Mesendoderm (in vitro differentiated cells): ENCODE measurements at regions not wholly inside any gene's neighbourhood (a gene's known extent, or its start where the extent isn't known, plus 50 kb on each side); places are given as distances from the start of the nearest gene placed in this dataset.

Experiments
- DNase-seq: peaks from one replicate; pipeline ENCODE4 v3.0.0; 2013
- H2AK5ac ChIP-seq: 2 replicates; pipeline ENCODE4 v1.6.1; 2013; ENCODE audit warnings: low read length, inconsistent platforms
- H2BK120ac ChIP-seq: 2 replicates; pipeline ENCODE4 v1.6.1; 2013; ENCODE audit warnings: low read depth, mild to moderate bottlenecking, low read length, moderate library complexity, mixed read lengths
- H2BK15ac ChIP-seq: replicated peaks from 2 replicates; pipeline ENCODE4 v1.6.1; 2013; ENCODE audit warnings: low read depth, mild to moderate bottlenecking, moderate library complexity
- H2BK5ac ChIP-seq: 2 replicates; pipeline ENCODE4 v1.6.1; 2013; ENCODE audit warnings: low read length, inconsistent platforms
- H3K18ac ChIP-seq: 2 replicates; pipeline ENCODE4 v1.6.1; 2013; ENCODE audit warnings: mild to moderate bottlenecking, low read length, mixed read lengths
- H3K23ac ChIP-seq: one replicate; pipeline ENCODE4 v1.6.1; 2013; ENCODE audit warnings: low read length
- H3K27ac ChIP-seq: 2 replicates; pipeline ENCODE4 v1.5.1; 2013; ENCODE audit warnings: low read depth, mild to moderate bottlenecking, inconsistent platforms, low read length, moderate library complexity
- H3K27me3 ChIP-seq: 2 replicates; pipeline ENCODE4 v1.6.1; 2013; ENCODE audit warnings: low read length, control low read depth, mild to moderate bottlenecking, inconsistent platforms; ENCODE audit not compliant: insufficient read depth, poor library complexity
- H3K36me3 ChIP-seq: 2 replicates; pipeline ENCODE4 v1.6.1; 2013; ENCODE audit warnings: low read length, inconsistent platforms; ENCODE audit not compliant: control insufficient read depth, insufficient read depth
- H3K4ac ChIP-seq: one replicate; pipeline ENCODE4 v1.6.1; 2013; ENCODE audit warnings: low read depth, mild to moderate bottlenecking, low read length, moderate library complexity
- H3K4me1 ChIP-seq: 2 replicates; pipeline ENCODE4 v1.6.1; 2013; ENCODE audit warnings: low read depth, low read length, inconsistent platforms; ENCODE audit not compliant: control insufficient read depth
- H3K4me2 ChIP-seq: 2 replicates; pipeline ENCODE4 v1.6.1; 2013; ENCODE audit warnings: low read length
- H3K4me3 ChIP-seq: 2 replicates; pipeline ENCODE4 v1.5.1; 2013; ENCODE audit warnings: mild to moderate bottlenecking, low read length
- H3K56ac ChIP-seq: one replicate; pipeline ENCODE4 v1.6.1; 2013; ENCODE audit warnings: low read length
- H3K79me1 ChIP-seq: 2 replicates; pipeline ENCODE4 v1.6.1; 2013; ENCODE audit warnings: low read length, inconsistent platforms
- H3K79me2 ChIP-seq: 2 replicates; pipeline ENCODE4 v1.6.1; 2013; ENCODE audit warnings: mild to moderate bottlenecking, low read length; ENCODE audit not compliant: control insufficient read depth, insufficient read depth
- H3K9ac ChIP-seq: 2 replicates; pipeline ENCODE4 v1.6.1; 2013; ENCODE audit warnings: low read length, inconsistent platforms
- H4K5ac ChIP-seq: one replicate; pipeline ENCODE4 v1.6.1; 2013; ENCODE audit warnings: low read length
- H4K8ac ChIP-seq: one replicate; pipeline ENCODE4 v1.6.1; 2013; ENCODE audit warnings: low read depth, mild to moderate bottlenecking, control low read depth, low read length, moderate library complexity
- WGBS: extraction: QIAGEN DNeasy Blood & Tissue Kit; methylation state at CpG from one replicate; pipeline ENCODE4 v1.1.7; 2013; ENCODE audit warnings: low lambda C conversion rate, missing lambda C conversion rate; ENCODE audit not compliant: insufficient coverage; ENCODE audit errors: extremely low coverage; 5-methylcytosine and 5-hydroxymethylcytosine counted together

DNA sequence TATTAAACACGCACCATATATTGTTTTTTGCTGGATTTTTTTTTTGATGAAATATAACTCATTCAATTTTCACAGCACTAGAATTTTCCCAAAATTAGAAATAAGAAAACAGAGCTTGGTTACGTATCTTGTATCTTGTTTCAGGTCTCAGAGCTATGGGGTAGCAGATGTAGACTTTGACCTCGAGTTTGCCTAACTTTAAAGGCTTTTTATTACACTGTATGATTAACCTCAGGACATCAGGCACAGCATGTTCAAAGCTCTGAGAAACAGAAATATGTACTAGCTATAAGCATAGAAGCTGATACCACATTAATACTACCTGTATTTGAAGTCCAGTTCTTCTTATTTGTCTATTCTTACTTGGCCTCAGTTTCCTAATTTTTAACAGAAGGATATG, 171.9 kb upstream of the KITLG start:
- no peak overlapping the region for H3K4ac ChIP-seq
- no peak overlapping the region for H4K8ac ChIP-seq
- no peak for DNase-seq
- no peak overlapping the region for H3K18ac ChIP-seq
- H3K4me2 ChIP-seq, result no peak overlapping the region
- no peak overlapping the region for H3K23ac ChIP-seq
- no peak overlapping the region for H2BK120ac ChIP-seq
- no peak overlapping the region for H4K5ac ChIP-seq
- no peak overlapping the region for H2BK15ac ChIP-seq
- no peaks in the 10 kb centered on the region for H3K36me3 ChIP-seq
- no peaks in the 10 kb centered on the region for H3K79me2 ChIP-seq
- H3K4me3 ChIP-seq, result no peak overlapping the region
- no peaks in the 10 kb centered on the region for H3K79me1 ChIP-seq
- H3K56ac ChIP-seq, result no peak overlapping the region
- H2BK5ac ChIP-seq, result no peak overlapping the region
- H3K4me1 ChIP-seq, result no peaks in the 10 kb centered on the region
- H3K27me3 ChIP-seq, result no peaks in the 10 kb centered on the region
- H3K27ac ChIP-seq, result no peak overlapping the region
- H3K9ac ChIP-seq, result no peak overlapping the region
- H2AK5ac ChIP-seq, result no peak overlapping the region
- no CpG with 5 or more reads among the region's 3 CpGs for WGBS

DNA sequence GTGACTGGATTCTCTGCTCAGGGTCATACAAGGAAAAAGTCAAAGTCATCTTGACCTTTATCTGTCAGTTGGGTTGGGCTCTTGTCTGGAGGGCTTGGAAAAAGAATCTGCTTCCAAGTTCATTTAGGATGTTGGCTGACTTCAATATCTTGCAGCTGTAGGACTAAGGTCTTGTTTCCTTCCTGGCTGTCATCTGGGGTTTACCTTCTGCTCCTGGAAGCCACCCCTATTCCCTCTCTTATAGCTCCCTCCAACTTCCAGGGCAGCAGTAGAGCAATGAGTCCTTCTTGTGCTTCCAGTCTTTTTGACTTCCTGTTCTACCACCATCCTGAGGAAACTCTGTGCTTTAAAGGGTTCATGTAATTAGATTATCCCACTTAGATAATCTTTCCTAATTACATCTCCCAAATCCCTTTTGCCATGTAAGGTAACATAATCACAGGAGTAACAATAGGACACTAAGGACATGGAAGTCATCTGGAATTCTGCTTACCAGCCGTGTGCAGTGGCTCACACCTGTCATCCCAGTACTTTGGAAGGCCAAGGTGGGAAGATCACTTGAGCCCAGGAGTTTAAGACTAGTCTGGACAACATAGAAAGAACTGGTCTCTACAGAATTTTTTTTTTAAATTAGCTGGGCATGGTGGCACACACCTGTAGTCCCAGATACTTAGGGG, 170.7 kb upstream of the KITLG start:
- no peaks in the 10 kb centered on the region for H3K27me3 ChIP-seq
- H3K4me3 ChIP-seq, result no peak overlapping the region
- no peak overlapping the region for H3K18ac ChIP-seq
- no peak overlapping the region for H3K23ac ChIP-seq
- H3K56ac ChIP-seq, result no peak overlapping the region
- no peak overlapping the region for H3K27ac ChIP-seq
- H3K4me1 ChIP-seq, result no peaks in the 10 kb centered on the region
- no peaks in the 10 kb centered on the region for H3K36me3 ChIP-seq
- no peak overlapping the region for H2BK5ac ChIP-seq
- WGBS, result no CpG with 5 or more reads among the region's 1 CpG
- no peak overlapping the region for H4K5ac ChIP-seq
- no peak overlapping the region for H2AK5ac ChIP-seq
- H3K4me2 ChIP-seq, result no peak overlapping the region
- DNase-seq, result peak; percentile 3
- no peak overlapping the region for H2BK120ac ChIP-seq
- H2BK15ac ChIP-seq, result no peak overlapping the region
- H4K8ac ChIP-seq, result no peak overlapping the region
- H3K79me1 ChIP-seq, result no peaks in the 10 kb centered on the region
- no peak overlapping the region for H3K9ac ChIP-seq
- no peak overlapping the region for H3K4ac ChIP-seq
- no peaks in the 10 kb centered on the region for H3K79me2 ChIP-seq

- no peak overlapping the region for H4K5ac ChIP-seq
- no peak overlapping the region for H3K9ac ChIP-seq
- H2AK5ac ChIP-seq, result no peak overlapping the region
- H3K56ac ChIP-seq, result no peak overlapping the region
- H3K18ac ChIP-seq, result no peak overlapping the region
- no peak overlapping the region for H3K4ac ChIP-seq
- no peaks in the 10 kb centered on the region for H3K4me1 ChIP-seq
- no peak overlapping the region for H3K27ac ChIP-seq
- H3K79me1 ChIP-seq, result no peaks in the 10 kb centered on the region
- H3K4me3 ChIP-seq, result no peak overlapping the region
- H3K36me3 ChIP-seq, result no peaks in the 10 kb centered on the region
- no peak overlapping the region for H2BK15ac ChIP-seq
- DNase-seq, result no peak
- no peaks in the 10 kb centered on the region for H3K79me2 ChIP-seq
- no peak overlapping the region for H2BK120ac ChIP-seq
- H3K23ac ChIP-seq, result no peak overlapping the region
- H3K27me3 ChIP-seq, result no peaks in the 10 kb centered on the region
- H2BK5ac ChIP-seq, result no peak overlapping the region
- H4K8ac ChIP-seq, result no peak overlapping the region
- no peak overlapping the region for H3K4me2 ChIP-seq
Observed at GRCh38 chr12:88746386-88746785, 166.1 kb upstream of the KITLG start.

DNA sequence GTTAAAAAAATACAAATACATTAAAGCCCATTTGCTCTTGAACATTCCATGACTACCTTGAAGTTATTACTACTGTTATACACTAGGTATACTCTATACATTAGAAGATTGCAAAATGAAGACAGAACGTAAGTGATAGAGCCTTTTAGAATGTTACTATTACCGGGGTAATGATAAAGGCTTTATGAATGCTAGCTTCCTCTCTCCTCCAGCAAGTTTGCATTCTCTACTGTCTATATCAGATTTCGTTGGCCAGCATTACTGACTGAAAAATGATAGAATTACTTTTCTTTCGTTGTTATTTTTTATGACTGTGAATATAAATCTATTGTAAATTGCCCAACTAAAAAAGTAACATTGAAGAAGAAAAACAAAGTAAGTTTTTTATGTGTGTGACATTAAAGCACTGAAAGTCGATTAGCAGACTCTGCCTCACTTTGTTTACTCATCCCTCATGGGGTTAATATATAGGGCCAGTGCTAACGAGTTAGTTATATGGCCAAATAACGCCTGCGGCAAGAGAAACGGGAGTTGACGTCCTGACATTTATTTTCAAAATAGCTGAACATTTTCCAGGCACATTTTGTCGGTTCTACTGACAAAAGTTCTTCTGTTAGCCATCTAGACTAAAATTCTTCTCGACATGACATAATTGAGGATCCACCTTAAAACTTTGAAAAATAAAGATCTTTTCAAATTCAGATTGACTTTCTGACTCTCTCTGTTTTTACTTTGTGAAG, 163.8 kb upstream of the KITLG start:
- Histone ChIP-seq H3K27me3 (no peaks in the 10 kb centered on the region), H3K36me3 (no peaks in the 10 kb centered on the region), H4K8ac (no peak overlapping the region), H3K4me2 (no peak overlapping the region), H3K4ac (no peak overlapping the region), H3K18ac (no peak overlapping the region), H3K4me1 (no peaks in the 10 kb centered on the region), H2AK5ac (no peak overlapping the region), H3K27ac (no peak overlapping the region), H2BK5ac (no peak overlapping the region), H3K79me1 (no peaks in the 10 kb centered on the region), H2BK120ac (no peak overlapping the region), H3K4me3 (no peak overlapping the region), H4K5ac (no peak overlapping the region), H3K56ac (no peak overlapping the region), H2BK15ac (no peak overlapping the region), H3K23ac (no peak overlapping the region), H3K9ac (no peak overlapping the region), H3K79me2 (no peaks in the 10 kb centered on the region)
- DNase-seq, result no peak
- WGBS, result no CpG with 5 or more reads among the region's 12 CpGs

DNA sequence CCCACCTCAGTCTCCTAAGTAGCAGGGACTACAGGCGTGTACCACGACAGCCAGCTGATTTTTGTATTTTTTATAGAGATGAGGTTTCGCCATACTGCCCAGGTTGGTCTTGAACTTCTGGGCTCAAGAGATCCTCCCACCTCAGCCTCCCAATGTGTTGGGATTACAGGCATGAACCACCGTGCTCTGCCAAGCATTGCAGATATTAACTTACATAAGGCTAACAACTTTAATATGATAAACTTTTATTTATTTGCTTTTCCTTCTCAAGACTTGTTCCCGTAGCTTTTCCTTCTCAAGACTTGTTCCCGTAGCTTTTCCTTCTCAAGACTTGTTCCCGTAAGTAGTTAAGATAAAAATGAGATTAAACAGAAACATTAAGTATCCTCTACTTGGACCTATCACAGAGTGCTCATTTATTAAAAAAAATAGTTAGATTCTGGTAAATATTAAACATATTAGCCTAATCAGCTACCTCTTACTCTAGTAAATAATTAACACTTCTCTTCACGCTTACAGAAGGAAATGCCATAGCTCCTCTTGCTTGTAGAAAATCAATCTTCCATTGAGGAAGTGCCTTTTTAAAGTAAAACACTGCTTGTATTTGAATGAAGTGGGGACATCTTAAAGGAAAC, 157.7 kb upstream of the KITLG start:
- no peak overlapping the region for H3K27ac ChIP-seq
- no peaks in the 10 kb centered on the region for H3K36me3 ChIP-seq
- no peak overlapping the region for H3K4me2 ChIP-seq
- H3K18ac ChIP-seq, result no peak overlapping the region
- H2BK15ac ChIP-seq, result no peak overlapping the region
- H3K4me3 ChIP-seq, result no peak overlapping the region
- H2BK5ac ChIP-seq, result no peak overlapping the region
- no peak overlapping the region for H4K8ac ChIP-seq
- H3K56ac ChIP-seq, result no peak overlapping the region
- no CpG with 5 or more reads among the region's 8 CpGs for WGBS
- no peaks in the 10 kb centered on the region for H3K79me2 ChIP-seq
- DNase-seq, result no peak
- H3K79me1 ChIP-seq, result no peaks in the 10 kb centered on the region
- no peaks in the 10 kb centered on the region for H3K27me3 ChIP-seq
- H2AK5ac ChIP-seq, result no peak overlapping the region
- H3K23ac ChIP-seq, result no peak overlapping the region
- H3K4me1 ChIP-seq, result no peaks in the 10 kb centered on the region
- no peak overlapping the region for H3K4ac ChIP-seq
- H4K5ac ChIP-seq, result no peak overlapping the region
- no peak overlapping the region for H3K9ac ChIP-seq
- H2BK120ac ChIP-seq, result no peak overlapping the region
